GM19025 (cell line): ENCODE measurements at regions not wholly inside any gene's neighbourhood (a gene's known extent, or its start where the extent isn't known, plus 50 kb on each side); places are given as distances from the start of the nearest gene placed in this dataset.

Source experiments
- ATAC-seq: cut with Tn5 transposase; IDR thresholded peaks from one replicate; pipeline ENCODE4 v1.9.1; 2021; ENCODE audit warnings: mild to moderate bottlenecking, low read depth, moderate library complexity; ENCODE audit not compliant: unreplicated experiment

GRCh38 chr19:34305221-34306083 lies 51.1 kb downstream of the GARRE1 start:
- ATAC-seq: no peak

- no peak for ATAC-seq
These were observed 51.9 kb downstream of the GARRE1 start for GRCh38 chr19:34306213-34306661.

- no peak for ATAC-seq
These were observed 52.5 kb downstream of the GARRE1 start for GRCh38 chr19:34306824-34307223.

GRCh38 chr19:34308381-34309367 lies 54.3 kb downstream of the GARRE1 start:
- no peak for ATAC-seq

- ATAC-seq: no peak
These were observed 55.2 kb downstream of the GARRE1 start for GRCh38 chr19:34309368-34310138.

GRCh38 chr19:34310494-34310981 lies 54.5 kb upstream of the GPI start:
- no peak for ATAC-seq

GRCh38 chr19:34313188-34313587 lies 51.8 kb upstream of the GPI start:
- ATAC-seq: no peak

GRCh38 chr19:34314437-34315313 lies 50.3 kb upstream of the GPI start:
- ATAC-seq: peak; percentile 53
